Transverse colon (tissue), 4 donors: ENCODE measurements at regions not wholly inside any gene's neighbourhood (a gene's known extent, or its start where the extent isn't known, plus 50 kb on each side); places are given as distances from the start of the nearest gene placed in this dataset.
A peak's percentile ranks its signal among the peaks of the same experiment; 100 is the strongest.

Experiments used
- DNase-seq: peaks from one replicate; pipeline ENCODE4 v3.0.0-alpha.2; 2019
- H3K27ac ChIP-seq, 4 donors: fragments of 200-600 bp; sonication (generic); 2 replicates each; pipeline ENCODE4 v1.5.1; 2016 to 2018; ENCODE audit warnings: inconsistent platforms in 4 of 4
- H3K27me3 ChIP-seq: fragments of 200-600 bp; sonication (generic); 2 replicates; pipeline ENCODE4 v1.5.1; 2017; ENCODE audit warnings: inconsistent platforms
- H3K36me3 ChIP-seq, 4 donors: fragments of 200-600 bp; sonication (generic); 2 replicates each; pipeline ENCODE4 v1.5.1; 2017 to 2019; ENCODE audit warnings: inconsistent platforms in 4 of 4
- H3K4me1 ChIP-seq, 4 donors: fragments of 200-600 bp; sonication (generic); 2 replicates each; pipeline ENCODE4 v1.5.1; 2017 to 2020; ENCODE audit warnings: inconsistent platforms in 4 of 4
- H3K4me3 ChIP-seq, 4 donors: fragments of 200-600 bp; sonication (generic); 1 replicate in 1 of 4; 2 replicates in 3 of 4; pipeline versions ENCODE4 v1.5.1 to v1.6.1; 2017 to 2019; ENCODE audit warnings: inconsistent platforms in 4 of 4
- H3K9me3 ChIP-seq, 2 donors: fragments of 200-600 bp; sonication (generic); 2 replicates each; pipeline ENCODE4 v1.5.1; 2017 to 2019; ENCODE audit warnings: inconsistent platforms in 2 of 2
- CTCF ChIP-seq, 5 experiments: fragments of 200-600 bp in 3 of 5; fragments of 450-650 bp in 2 of 5; sonication (generic) in 3 of 5; IDR thresholded peaks; 1 replicate in 2 of 5; 2 replicates in 3 of 5; pipeline ENCODE4 v1.5.1; 2016 to 2017; ENCODE audit warnings: antibody characterized with exemption in 5 of 5, inconsistent platforms in 3 of 5, mild to moderate bottlenecking in 2 of 5, moderate library complexity in 1 of 5
- EP300 ChIP-seq: sonication (generic); formaldehyde crosslinking; IDR thresholded peaks from one replicate; pipeline ENCODE4 v1.6.1; 2017; ENCODE audit warnings: antibody characterized with exemption, low read depth
- POLR2A ChIP-seq: fragments of 450-650 bp; IDR thresholded peaks from one replicate; pipeline ENCODE4 v1.6.1; 2016; ENCODE audit warnings: antibody characterized with exemption, mild to moderate bottlenecking, moderate library complexity
- POLR2AphosphoS5 ChIP-seq, 3 donors: sonication (generic); formaldehyde crosslinking; IDR thresholded peaks; one replicate each; pipeline ENCODE4 v1.6.1; 2016; ENCODE audit warnings: antibody characterized with exemption in 3 of 3
- WGBS, 2 donors: methylation state at CpG; one replicate each; pipeline ENCODE4 v1.1.5; 2018; ENCODE audit warnings: low coverage in 1 of 2; 5-methylcytosine and 5-hydroxymethylcytosine counted together
- in situ Hi-C, 4 donors: fragments of 200-750 bp; cut with MboI; loops; one replicate each; pipeline versions ENCODE4 v1.15.0 to v1.15.1; 2017; ENCODE audit warnings: low sequenced_read_pairs in 3 of 4, low pct_ligation_motif_present in 1 of 4, low pct_unique_long_range_greater_than_20kb in 1 of 4
- intact Hi-C: fragments of 100-400 bp; cut with DNase I; formaldehyde crosslinking; loops from one replicate; pipeline ENCODE4 v1.15.1; 2023; ENCODE audit warnings: low total_unique reads
- small RNA-seq, 4 donors: library from RNA; depleted of rRNA; stranded (forward); fragments of <200 nt; gene quantifications; one replicate each; pipeline ENCODE3, GENCODE V24; 2016

- Histone ChIP-seq H3K36me3 (no peaks in the 10 kb centered on the region), H3K4me1 (peaks cover 0 to 10% (median 4%) of the 10 kb centered on the region in 4 donors), H3K4me3 (no peak overlapping the region), H3K9me3 (no peaks in the 10 kb centered on the region), H3K27me3 (no peaks in the 10 kb centered on the region), H3K27ac (peak overlapping the region; percentile 48 to 79 (median 70))
- DNase-seq = no peak
- TF ChIP-seq POLR2AphosphoS5 (IDR thresholded peaks at IDR 0.05) (no peak), EP300 (no peak), CTCF (IDR thresholded peaks at IDR 0.05) (no peak), POLR2A (no peak)
- in situ Hi-C loops (no loop called here), intact Hi-C loops (no loop called here)
- WGBS, 2 donors = 54 to 78% methylated on average over 2 to 3 of the region's 3 CpGs
Observed at GRCh38 chr3:154061001-154061370, 60.2 kb upstream of the ARHGEF26 start.

GRCh38 chr3:154062513-154062912, 58.7 kb upstream of the ARHGEF26 start:
- Histone ChIP-seq H3K4me1 (peaks cover 0 to 10% (median 4%) of the 10 kb centered on the region in 4 donors), H3K9me3 (no peaks in the 10 kb centered on the region), H3K27me3 (no peaks in the 10 kb centered on the region), H3K36me3 (no peaks in the 10 kb centered on the region), H3K27ac (no peak overlapping the region), H3K4me3 (no peak overlapping the region)
- TF ChIP-seq EP300 (no peak), POLR2AphosphoS5 (IDR thresholded peaks at IDR 0.05) (no peak), CTCF (IDR thresholded peaks at IDR 0.05) (no peak), POLR2A (no peak)
- in situ Hi-C loops (no loop called here), intact Hi-C loops (no loop called here)
- WGBS, 2 donors = 78 to 100% methylated on average over 1 to 7 of the region's 7 CpGs
- DNase-seq = no peak

GRCh38 chr3:154071146-154071545, 50.0 kb upstream of the ARHGEF26 start:
- DNase-seq = no peak
- Histone ChIP-seq H3K4me1 (no peaks in the 10 kb centered on the region), H3K9me3 (peaks cover 0 to 4% of the 10 kb centered on the region in 2 donors), H3K27me3 (no peaks in the 10 kb centered on the region), H3K27ac (no peak overlapping the region), H3K36me3 (no peaks in the 10 kb centered on the region), H3K4me3 (no peak overlapping the region)
- intact Hi-C loops = no loop called here
- TF ChIP-seq CTCF (IDR thresholded peaks at IDR 0.05) (no peak), POLR2AphosphoS5 (IDR thresholded peaks at IDR 0.05) (no peak), EP300 (no peak), POLR2A (no peak)
- 93 to 100% methylated on average over 2 of the region's 2 CpGs for WGBS, 2 donors
- in situ Hi-C loops = no loop called here

Small RNA genes in the stretch of these regions (small RNA-seq; reads per million reads assigned to genes)
- gene RF00019 (0 reads per million in 4 donors), gene RF00096 (0 reads per million in 4 donors), gene RNU6-901P (0 reads per million in 4 donors)
